ENCODE measurements at regions not wholly inside any gene's neighbourhood (a gene's known extent, or its start where the extent isn't known, plus 50 kb on each side); places are given as distances from the start of the nearest gene placed in this dataset.

- TF ChIP-seq EZH2 (IDR thresholded peaks at IDR 0.05; ENCODE audit: borderline replicate concordance, control insufficient read depth, low read depth, low read length) (no peak), POLR2A (IDR thresholded peaks at IDR 0.05; ENCODE audit: low read depth, low read length) (no peak), DPF2 (IDR thresholded peaks at IDR 0.05) (no peak), LARP7 (IDR thresholded peaks at IDR 0.05) (no peak), E2F4 (IDR thresholded peaks at IDR 0.05; ENCODE audit: low read depth, low read length) (no peak)
- TF ChIP-seq, protein P1, sequence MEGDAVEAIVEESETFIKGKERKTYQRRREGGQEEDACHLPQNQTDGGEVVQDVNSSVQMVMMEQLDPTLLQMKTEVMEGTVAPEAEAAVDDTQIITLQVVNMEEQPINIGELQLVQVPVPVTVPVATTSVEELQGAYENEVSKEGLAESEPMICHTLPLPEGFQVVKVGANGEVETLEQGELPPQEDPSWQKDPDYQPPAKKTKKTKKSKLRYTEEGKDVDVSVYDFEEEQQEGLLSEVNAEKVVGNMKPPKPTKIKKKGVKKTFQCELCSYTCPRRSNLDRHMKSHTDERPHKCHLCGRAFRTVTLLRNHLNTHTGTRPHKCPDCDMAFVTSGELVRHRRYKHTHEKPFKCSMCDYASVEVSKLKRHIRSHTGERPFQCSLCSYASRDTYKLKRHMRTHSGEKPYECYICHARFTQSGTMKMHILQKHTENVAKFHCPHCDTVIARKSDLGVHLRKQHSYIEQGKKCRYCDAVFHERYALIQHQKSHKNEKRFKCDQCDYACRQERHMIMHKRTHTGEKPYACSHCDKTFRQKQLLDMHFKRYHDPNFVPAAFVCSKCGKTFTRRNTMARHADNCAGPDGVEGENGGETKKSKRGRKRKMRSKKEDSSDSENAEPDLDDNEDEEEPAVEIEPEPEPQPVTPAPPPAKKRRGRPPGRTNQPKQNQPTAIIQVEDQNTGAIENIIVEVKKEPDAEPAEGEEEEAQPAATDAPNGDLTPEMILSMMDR (IDR thresholded peaks at IDR 0.05 in 2 of 3, conservative IDR thresholded peaks at IDR 0.05 in 1 of 3; ENCODE audit: control insufficient read depth in 2 of 3, extremely low read depth in 1 of 3, insufficient read depth in 1 of 3, low read depth in 3 of 3, low read length in 3 of 3): no peak
Measured at GRCh38 chr2:39836638-39837037, 57.6 kb upstream of the THUMPD2 start.

All from GM12878 (cell line).